DMS79 treated with DMSO at 0.1 percent for 48 hours (cell line): ENCODE measurements at regions not wholly inside any gene's neighbourhood (a gene's known extent, or its start where the extent isn't known, plus 50 kb on each side); places are given as distances from the start of the nearest gene placed in this dataset.
A peak's percentile ranks its signal among the peaks of the same experiment; 100 is the strongest.
"Not testable (repeated sequence)": the region's sequence is repeated elsewhere in the genome, so short reads cannot be mapped to it uniquely, and the experiment has no call there.

Experiments used
- DNase-seq: peaks from one replicate; lab custom pipeline; 2025; lab: John Stamatoyannopoulos, UW

DNA sequence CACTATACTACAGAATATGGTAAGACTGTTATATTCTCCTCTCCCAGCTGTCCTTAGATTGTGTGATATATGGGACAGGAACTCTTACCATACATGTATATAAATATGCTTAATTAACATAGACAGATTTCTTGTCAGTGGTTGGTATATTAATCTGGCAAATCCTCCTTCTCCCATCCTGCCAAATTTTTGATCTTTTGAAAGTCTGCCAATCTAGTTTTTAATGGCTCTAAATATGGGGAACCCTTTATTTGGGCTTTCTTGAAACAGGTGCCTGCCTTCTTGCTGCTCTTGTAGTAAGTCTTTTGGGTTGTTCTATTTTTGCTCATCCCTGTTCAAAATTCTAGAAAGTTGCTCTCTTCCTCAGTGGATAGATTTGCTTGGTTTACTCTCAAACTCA lies 63.5 kb downstream of the SPATA31D1 start:
- no peak for DNase-seq

DNA sequence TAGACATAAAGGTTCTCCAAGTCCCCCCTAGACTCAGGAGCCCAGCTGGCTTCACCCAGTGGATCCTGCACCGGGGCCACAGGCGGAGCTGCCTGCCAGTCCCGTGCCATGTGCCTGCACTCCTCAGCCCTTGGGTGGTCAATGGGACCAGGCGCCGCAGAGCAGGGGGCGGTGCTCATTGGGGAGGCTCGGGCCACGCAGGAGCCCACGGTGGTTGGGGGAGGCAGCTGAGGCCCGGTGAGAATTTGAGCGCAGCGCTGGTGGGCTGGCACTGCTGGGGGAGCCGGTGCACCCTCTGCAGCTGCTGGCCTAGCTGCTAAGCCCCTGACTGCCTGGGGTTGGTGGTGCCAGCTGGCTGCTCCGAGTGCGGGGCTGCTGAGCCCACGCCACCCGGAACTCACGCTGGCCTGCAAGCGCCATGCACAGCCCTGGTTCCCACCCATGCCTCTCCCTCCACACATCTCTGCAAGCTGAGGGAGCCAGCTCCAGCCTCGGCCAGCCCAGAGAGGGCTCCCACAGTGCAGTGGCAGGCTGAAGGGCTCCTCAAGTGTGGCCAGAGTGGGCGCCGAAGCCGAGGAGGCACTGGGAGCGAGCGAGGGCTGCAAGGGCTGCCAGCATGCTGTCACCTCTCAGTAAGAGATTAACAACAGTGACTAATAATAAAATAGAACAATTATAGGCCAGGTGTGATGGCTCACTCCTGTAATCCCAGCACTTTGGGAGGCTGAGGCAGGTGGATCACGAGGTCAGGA lies 65.9 kb downstream of the SPATA31D1 start:
- no peak for DNase-seq

DNA sequence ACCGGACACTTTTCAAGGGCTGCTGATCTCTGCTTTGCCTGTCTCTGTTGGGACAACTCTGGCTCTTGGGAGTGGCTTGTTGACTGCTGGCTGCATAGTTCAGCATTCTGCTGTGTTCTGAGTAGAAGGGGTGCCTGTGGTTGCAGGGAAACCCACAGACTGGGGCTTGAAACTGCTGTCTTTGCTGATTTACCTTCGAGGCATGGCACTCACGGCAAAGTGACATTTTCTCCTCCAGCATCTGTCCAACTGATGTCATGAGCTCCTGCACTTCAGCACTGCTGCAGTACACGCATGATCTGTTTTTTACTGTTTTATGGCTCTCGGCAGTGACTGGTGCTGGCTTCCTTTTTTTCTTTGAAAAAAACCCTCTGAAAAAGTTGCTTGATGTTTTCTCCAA lies 69.2 kb downstream of the SPATA31D1 start:
- DNase-seq, result no peak

- DNase-seq, result not testable (repeated sequence)
Observed at GRCh38 chr9:82061801-82062200, 73.2 kb downstream of the SPATA31D1 start.

DNA sequence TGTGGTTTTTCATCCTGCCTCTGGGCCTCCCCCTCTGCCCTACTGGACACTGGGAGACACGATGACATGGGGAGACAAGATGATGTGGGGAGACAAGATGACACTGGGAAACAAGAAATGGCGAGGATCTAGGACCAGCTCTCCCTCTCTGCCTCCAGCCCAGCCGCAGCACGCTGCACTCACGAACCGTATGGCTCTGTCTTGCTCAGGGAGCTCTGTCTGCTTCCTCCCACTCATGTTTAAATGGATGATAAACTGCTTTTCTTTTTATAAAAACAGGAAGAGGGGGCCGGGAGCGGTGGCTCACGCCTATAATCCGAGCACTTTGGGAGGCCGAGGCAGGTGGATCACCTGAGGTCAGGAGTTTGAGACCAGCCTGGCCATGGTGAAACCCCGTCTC lies 73.7 kb downstream of the SPATA31D1 start:
- no peak for DNase-seq

- DNase-seq, result no peak
Observed at GRCh38 chr9:82073551-82074543, 85.3 kb downstream of the SPATA31D1 start.

GRCh38 chr9:82080265-82080664 lies 91.7 kb downstream of the SPATA31D1 start:
- no peak for DNase-seq

DNA sequence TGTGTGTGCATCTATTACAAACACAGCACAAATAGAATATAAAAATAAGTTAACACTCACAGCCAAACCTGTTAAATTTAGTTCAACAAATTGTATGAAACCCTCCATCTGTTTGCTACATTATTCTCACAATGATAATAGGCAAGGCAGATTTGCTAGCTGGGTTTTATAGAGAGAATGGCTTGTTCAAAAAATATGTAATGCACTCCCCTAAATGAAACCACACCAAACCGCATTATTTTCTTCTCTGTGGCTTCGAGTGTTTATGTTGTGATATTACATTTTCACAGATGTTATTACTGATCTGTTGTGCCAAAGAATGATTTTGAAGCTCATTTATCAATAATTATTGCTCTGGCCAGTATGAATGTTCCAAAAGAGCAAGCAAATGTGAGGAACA lies 92.9 kb downstream of the SPATA31D1 start:
- no peak for DNase-seq

GRCh38 chr9:82082563-82082962 lies 94.0 kb downstream of the SPATA31D1 start:
- no peak for DNase-seq

DNA sequence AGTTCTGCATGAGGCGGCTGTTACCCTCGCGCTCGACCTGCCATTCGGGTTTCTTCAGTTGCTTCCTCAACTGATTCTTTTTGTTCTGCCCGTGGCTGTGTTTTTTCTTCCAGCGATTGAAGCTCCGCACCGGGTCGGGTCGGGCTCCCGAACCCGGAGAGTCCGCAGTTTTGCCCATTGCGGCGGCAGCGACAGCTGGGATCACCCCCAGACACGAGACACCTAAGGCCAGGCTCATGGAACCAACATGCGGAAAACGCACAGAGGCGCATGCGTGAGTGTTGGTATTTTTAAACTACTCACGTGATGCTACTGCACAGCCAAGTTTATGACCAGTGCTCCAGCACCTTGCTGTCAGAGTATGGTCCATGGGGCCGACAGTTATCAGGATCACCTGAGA lies 100.0 kb downstream of the SPATA31D1 start:
- DNase-seq, result no peak

GRCh38 chr9:82090046-82090445 lies 101.5 kb downstream of the SPATA31D1 start:
- no peak for DNase-seq

DNA sequence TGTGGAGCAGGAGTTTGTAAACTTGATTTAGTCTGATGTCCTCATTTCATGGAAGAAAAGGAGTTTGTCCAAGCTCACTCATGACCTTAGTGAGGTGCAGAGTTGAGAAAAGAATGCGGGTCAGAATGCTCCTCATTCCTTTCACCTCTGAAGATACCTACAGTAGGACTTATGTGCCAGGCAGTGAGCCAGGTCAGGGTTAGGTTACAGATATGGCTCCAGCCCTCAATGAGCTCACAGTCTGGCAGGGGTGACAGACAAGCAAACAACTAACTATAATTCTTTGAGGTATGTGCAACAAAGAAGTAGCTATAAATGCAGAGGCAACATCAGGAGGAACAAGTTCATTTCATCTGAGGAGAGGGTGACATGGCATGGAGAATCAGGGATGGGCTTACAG lies 102.5 kb downstream of the SPATA31D1 start:
- no peak for DNase-seq

GRCh38 chr9:82091610-82092009 lies 103.0 kb downstream of the SPATA31D1 start:
- DNase-seq, result no peak

GRCh38 chr9:82101475-82101874 lies 112.9 kb downstream of the SPATA31D1 start:
- no peak for DNase-seq

DNA sequence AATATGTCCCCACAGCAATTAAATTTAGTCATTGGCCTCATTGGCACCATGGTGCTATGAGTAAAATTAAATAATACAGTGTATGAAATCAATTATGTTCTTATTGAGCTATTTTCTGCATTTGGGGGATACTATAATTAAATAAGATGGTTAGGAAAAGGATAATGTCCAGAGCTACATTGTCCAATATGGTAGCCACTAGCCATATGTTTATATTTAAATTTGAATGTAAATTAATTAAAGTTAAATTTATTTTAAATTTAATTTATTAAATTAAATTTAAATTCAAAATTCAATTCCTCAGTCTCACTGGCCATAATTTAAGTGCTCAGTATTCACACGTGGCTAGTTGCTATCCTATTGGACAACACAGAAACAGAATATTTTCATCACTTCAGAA lies 115.7 kb downstream of the SPATA31D1 start:
- no peak for DNase-seq

DNA sequence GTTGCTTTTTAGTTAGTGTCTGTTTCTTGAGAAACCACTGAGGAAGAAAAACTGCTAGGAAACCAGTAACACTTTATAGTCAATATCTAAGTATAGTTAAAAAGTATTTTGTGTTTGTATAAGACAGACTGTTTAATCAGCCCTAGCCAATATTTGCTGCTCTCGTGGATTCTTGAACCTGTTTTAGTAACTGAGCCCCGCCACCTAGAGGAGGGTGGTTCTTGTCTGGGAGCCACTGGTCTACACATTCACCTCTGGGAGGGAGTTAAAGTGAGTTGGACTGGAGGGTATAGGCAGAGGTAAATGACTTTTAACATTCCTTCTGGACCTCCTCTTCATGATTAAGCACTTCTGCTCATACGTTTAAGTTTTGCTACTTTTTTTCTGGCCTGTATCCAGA lies 117.2 kb downstream of the SPATA31D1 start:
- DNase-seq, result no peak

DNA sequence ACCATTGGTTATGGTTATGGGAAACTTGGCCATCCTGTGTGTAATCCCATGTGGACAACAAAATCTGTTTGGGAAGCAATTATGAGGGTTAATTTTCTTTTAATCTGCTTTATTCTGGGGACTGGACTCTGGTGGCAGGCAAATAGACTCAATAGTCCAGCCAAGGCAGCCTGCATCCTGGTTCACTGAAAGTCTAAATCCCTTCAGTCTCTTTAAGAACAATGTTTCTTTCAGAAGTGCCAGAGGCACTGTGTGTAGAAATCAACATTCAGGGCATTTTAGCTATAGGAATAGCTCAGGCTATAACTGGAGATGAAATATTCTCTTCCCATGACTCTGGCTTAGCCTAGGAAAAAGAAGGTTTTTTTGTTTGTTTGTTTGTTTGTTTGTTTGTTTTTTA lies 118.0 kb downstream of the SPATA31D1 start:
- DNase-seq, result no peak

- peak; percentile 16 for DNase-seq
Observed at GRCh38 chr9:82108474-82108873, 119.9 kb downstream of the SPATA31D1 start.

DNA sequence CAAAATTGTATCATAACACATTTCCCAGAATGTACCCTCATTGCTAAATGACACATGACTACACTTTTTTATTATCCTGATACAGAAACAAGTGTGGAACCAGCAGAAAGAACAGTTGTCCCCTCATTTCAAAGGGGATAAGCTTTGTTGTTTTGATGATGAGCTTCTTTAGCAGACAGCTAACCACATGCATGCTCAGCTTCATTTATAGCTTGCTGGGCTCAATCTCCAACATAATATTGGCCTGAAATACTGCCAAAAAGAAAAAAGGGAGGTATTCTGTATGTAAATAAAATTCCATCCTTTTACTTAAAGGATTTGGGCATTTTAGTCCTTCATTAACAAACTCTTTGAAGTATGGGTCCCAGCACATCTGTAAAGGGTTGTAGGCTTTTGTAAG lies 120.4 kb downstream of the SPATA31D1 start:
- DNase-seq, result peak; percentile 32

- peak; percentile 85 for DNase-seq
Observed at GRCh38 chr9:82109626-82110025, 121.1 kb downstream of the SPATA31D1 start.

GRCh38 chr9:82110881-82111280 lies 122.3 kb downstream of the SPATA31D1 start:
- DNase-seq, result no peak

DNA sequence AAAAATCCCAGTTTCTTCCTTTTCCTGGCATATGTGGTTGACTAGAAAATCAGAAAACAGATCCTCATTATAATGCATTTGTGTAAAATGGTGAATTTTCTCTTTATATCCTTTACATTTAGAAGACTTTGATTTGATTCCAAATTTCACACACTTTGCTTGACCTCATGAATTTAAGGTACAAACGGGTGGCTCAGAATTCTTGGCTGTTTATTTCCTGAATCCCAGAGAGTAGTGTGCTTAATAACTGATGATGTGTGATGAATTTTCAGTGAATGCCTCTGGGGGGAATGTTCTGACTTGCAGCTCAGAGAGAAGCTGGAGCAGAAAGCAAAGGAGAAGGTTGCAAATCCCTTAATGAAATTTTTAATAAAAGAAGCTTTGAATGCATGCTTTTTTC lies 126.8 kb downstream of the SPATA31D1 start:
- no peak for DNase-seq

- no peak for DNase-seq
Observed at GRCh38 chr9:82115900-82116299, 127.3 kb downstream of the SPATA31D1 start.
